Type B pancreatic cell (in vitro differentiated cells): ENCODE measurements at regions not wholly inside any gene's neighbourhood (a gene's known extent, or its start where the extent isn't known, plus 50 kb on each side); places are given as distances from the start of the nearest gene placed in this dataset.

Experiments
- DNase-seq: peaks from one replicate; pipeline ENCODE4 v3.0.0; 2021; ENCODE audit warnings: mixed read lengths; ENCODE audit not compliant: unreplicated experiment; ENCODE audit errors: extremely low spot score
- H3K27ac Mint-ChIP-seq: 2 replicates; pipeline ENCODE4 v1.8.0; 2021; ENCODE audit warnings: mild to moderate bottlenecking, mixed read lengths
- H3K27me3 Mint-ChIP-seq: 2 replicates; pipeline ENCODE4 v1.8.0; 2021; ENCODE audit warnings: mixed read lengths
- H3K36me3 Mint-ChIP-seq: 2 replicates; pipeline ENCODE4 v1.8.0; 2021; ENCODE audit warnings: mixed read lengths
- H3K4me1 Mint-ChIP-seq: one replicate; pipeline ENCODE4 v1.8.0; 2021; ENCODE audit warnings: mixed read lengths; ENCODE audit not compliant: unreplicated experiment
- H3K4me3 Mint-ChIP-seq: 2 replicates; pipeline ENCODE4 v1.8.0; 2021; ENCODE audit warnings: mild to moderate bottlenecking, mixed read lengths
- H3K9me3 Mint-ChIP-seq: 2 replicates; pipeline ENCODE4 v1.8.0; 2021; ENCODE audit warnings: mixed read lengths
- TF ChIP-seq, protein P1 (sequence below): fragments of 200-600 bp; sonication (generic); conservative IDR thresholded peaks from 2 replicates; pipeline ENCODE4 v1.5.0; 2021; ENCODE audit warnings: antibody characterized with exemption, mild to moderate bottlenecking

DNA sequence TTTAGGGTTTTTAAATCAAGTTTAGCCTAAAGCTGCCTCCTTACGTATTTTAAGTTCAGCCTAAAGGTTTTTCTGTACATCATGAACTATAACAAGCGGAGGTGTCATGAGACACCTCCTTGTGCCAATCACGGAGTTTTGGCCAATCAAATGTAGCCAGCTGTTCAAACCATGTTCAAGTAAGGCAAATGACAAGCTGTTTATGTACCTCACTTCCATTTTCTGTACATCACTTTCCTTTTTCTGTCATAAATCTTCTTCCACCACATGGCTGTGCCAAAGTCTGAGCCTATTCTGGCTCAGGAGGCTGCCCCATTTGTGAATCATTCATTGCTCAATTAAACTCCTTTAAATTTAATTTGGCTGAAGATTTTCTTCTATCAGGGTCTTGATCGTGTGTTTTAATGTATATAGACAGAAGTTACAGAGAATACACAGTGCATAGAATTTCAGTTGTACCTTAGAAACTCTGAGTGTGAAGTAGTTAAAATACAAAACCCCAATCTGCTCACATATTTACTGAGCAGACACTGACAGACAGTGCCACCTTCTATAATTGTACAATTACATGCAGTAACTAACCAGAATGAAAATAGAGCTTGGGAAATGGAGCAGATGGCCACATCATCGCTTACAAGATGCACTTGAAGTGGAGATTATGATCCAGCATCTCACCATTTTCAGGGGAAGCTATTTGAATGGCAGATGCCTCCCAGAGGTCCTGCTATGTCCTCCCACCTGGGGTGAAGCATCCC lies 76.9 kb upstream of the LANCL2 start:
- no peak for DNase-seq
- peaks cover under 1% of the 10 kb centered on the region for H3K9me3 Mint-ChIP-seq
- no peaks in the 10 kb centered on the region for H3K4me1 Mint-ChIP-seq
- H3K36me3 Mint-ChIP-seq: no peaks in the 10 kb centered on the region
- peaks cover 52% of the 10 kb centered on the region for H3K27me3 Mint-ChIP-seq
- H3K27ac Mint-ChIP-seq: no peak overlapping the region
- no peak overlapping the region for H3K4me3 Mint-ChIP-seq
- TF ChIP-seq, protein P1, sequence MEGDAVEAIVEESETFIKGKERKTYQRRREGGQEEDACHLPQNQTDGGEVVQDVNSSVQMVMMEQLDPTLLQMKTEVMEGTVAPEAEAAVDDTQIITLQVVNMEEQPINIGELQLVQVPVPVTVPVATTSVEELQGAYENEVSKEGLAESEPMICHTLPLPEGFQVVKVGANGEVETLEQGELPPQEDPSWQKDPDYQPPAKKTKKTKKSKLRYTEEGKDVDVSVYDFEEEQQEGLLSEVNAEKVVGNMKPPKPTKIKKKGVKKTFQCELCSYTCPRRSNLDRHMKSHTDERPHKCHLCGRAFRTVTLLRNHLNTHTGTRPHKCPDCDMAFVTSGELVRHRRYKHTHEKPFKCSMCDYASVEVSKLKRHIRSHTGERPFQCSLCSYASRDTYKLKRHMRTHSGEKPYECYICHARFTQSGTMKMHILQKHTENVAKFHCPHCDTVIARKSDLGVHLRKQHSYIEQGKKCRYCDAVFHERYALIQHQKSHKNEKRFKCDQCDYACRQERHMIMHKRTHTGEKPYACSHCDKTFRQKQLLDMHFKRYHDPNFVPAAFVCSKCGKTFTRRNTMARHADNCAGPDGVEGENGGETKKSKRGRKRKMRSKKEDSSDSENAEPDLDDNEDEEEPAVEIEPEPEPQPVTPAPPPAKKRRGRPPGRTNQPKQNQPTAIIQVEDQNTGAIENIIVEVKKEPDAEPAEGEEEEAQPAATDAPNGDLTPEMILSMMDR: no peak

- Mint-ChIP-seq H3K4me3 (no peak overlapping the region), H3K27ac (no peak overlapping the region), H3K27me3 (peaks cover 25% of the 10 kb centered on the region), H3K4me1 (no peaks in the 10 kb centered on the region), H3K36me3 (no peaks in the 10 kb centered on the region), H3K9me3 (peaks cover 5% of the 10 kb centered on the region)
- TF ChIP-seq, protein P1: no peak
- DNase-seq: no peak
Measured at GRCh38 chr7:55296070-55296469, 69.1 kb upstream of the LANCL2 start.

- peaks cover 13% of the 10 kb centered on the region for H3K27me3 Mint-ChIP-seq
- no peak overlapping the region for H3K27ac Mint-ChIP-seq
- no peak for DNase-seq
- H3K9me3 Mint-ChIP-seq: no peaks in the 10 kb centered on the region
- no peaks in the 10 kb centered on the region for H3K4me1 Mint-ChIP-seq
- no peak overlapping the region for H3K4me3 Mint-ChIP-seq
- H3K36me3 Mint-ChIP-seq: no peaks in the 10 kb centered on the region
- TF ChIP-seq, protein P1: no peak
Measured at GRCh38 chr7:55299273-55299967, 65.7 kb upstream of the LANCL2 start.

DNA sequence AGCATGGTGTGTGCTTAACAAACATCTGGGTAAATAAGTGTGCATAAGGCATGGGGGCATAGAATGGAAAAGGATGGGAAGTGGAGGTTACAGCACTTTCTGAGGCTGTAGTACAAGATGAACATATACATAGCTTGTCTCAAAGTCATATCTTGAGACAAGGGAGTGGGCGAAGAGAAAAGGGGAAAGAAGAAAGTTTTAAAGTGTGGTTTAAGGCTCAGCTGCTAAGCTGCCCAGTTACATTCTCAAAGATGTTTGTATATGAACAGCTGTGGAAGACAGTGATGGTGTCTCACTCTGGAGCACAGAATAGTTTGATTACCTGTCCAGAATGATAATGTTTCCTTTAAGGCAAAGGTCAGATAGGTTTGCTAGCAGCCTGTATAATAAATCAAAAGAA lies 61.9 kb upstream of the LANCL2 start:
- H3K36me3 Mint-ChIP-seq: no peaks in the 10 kb centered on the region
- H3K4me3 Mint-ChIP-seq: no peak overlapping the region
- DNase-seq: no peak
- peaks cover 14% of the 10 kb centered on the region for H3K27me3 Mint-ChIP-seq
- TF ChIP-seq, protein P1: no peak
- no peaks in the 10 kb centered on the region for H3K4me1 Mint-ChIP-seq
- H3K27ac Mint-ChIP-seq: no peak overlapping the region
- no peaks in the 10 kb centered on the region for H3K9me3 Mint-ChIP-seq

DNA sequence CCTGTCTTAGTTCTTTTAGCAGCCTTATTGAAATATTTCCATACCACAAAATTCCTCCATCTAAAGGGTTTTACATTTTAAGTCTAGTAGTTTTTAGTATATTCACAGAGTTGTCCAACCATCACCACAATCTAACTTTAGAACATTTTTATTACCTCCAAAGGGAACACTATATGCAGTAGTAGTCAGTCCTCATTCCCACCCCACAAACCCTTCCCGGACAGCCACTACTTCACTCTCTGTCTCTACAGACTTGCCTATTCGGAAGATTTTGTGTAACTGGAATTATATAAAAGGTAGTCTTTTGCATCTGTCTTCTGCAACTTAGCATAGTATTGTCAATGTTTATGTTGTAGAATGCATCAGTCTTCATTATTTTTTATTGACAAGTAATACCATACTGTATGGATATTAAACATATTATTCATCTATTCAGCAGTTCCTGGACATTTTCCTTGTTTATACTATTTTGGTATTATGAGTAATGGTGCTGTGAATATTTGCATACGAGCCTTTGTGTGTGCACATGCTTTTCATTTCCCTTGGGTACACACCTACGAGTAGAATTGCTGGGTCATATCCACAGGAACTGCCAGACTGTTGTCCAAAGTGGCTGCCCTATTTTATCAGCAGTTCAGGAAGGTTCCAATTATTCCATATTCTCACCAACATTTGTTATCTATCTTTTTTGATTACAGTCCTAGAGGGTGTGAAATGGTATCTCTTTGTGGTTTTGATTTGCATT lies 60.9 kb upstream of the LANCL2 start:
- TF ChIP-seq, protein P1: no peak
- no peaks in the 10 kb centered on the region for H3K4me1 Mint-ChIP-seq
- no peak overlapping the region for H3K27ac Mint-ChIP-seq
- H3K4me3 Mint-ChIP-seq: no peak overlapping the region
- H3K36me3 Mint-ChIP-seq: no peaks in the 10 kb centered on the region
- H3K9me3 Mint-ChIP-seq: no peaks in the 10 kb centered on the region
- no peak for DNase-seq
- peaks cover 14% of the 10 kb centered on the region for H3K27me3 Mint-ChIP-seq
